Fibroblast of peridontal ligament (primary cell): ENCODE measurements at regions not wholly inside any gene's neighbourhood (a gene's known extent, or its start where the extent isn't known, plus 50 kb on each side); places are given as distances from the start of the nearest gene placed in this dataset.

Experiments used
- DNase-seq: peaks from one replicate; pipeline ENCODE4 v3.0.0-alpha.2; 2010; ENCODE audit errors: extremely low read depth

DNA sequence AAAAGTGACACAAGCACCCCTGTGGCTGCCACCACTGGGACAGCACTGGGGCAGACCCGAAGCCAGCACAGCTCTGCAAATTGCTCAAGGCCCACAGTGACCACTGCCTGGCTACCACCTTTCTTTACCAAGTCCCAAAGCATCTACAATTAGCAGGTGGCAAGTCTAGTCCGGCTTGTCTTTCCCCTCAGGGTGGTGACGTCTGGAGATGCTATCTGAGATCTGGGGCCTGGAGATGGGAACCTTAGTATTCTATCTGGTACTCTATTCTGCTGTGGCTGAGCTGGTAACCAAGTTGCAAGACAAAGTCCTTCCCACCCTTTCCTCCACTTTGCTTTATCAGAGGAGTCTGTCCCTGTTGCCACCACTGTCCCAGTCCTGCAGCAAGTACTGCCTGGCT, 1010.1 kb upstream of the FLRT2 start:
- DNase-seq = no peak

DNA sequence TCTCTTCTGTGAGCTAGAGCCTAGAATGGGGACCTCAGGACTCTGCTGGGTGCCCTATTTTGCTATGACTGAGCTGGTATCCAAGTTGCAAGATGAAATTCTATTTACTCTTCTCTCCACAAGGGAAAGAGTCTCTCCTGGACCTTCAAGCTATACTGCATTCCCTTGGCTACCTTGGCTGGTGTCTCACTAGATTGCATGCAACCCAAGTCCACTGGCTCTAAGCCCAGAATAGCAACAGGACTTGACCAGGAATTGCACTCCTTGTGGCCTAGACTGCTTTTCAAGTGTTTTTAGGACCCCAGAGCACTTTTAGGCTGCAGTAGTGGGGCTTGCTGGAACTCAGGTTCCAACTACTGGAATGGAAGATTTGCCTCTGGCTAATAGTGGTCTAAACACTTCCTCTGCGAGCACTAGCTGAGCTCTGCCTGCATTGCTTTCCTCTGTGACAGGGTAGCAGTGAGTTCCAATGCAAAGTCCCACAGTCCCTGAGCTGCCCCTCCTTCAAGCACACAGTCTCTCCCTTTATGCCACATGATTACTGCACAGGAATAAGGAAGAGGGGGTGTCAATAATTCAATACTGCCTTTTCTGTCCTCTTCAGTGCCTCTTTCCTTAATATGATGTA, 1009.1 kb upstream of the FLRT2 start:
- no peak for DNase-seq

DNA sequence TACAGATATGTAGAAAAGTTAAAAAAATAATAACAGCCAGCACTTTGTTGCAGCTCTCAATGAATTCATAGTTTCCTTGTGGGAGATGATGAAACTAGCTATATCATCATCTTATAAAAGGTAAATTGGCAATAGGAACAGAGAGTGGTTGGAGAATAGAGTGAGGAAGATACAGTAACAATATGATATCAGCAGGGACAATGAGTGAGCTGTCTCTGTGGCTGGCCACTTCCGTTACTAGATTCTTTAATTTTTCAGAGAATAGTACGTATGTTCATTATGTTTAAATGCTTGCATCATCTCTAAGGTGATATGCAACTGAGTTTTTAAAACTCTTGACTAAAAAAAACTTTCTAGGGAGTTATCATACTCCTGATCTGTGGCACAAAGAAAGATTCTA, 1006.2 kb upstream of the FLRT2 start:
- no peak for DNase-seq

DNA sequence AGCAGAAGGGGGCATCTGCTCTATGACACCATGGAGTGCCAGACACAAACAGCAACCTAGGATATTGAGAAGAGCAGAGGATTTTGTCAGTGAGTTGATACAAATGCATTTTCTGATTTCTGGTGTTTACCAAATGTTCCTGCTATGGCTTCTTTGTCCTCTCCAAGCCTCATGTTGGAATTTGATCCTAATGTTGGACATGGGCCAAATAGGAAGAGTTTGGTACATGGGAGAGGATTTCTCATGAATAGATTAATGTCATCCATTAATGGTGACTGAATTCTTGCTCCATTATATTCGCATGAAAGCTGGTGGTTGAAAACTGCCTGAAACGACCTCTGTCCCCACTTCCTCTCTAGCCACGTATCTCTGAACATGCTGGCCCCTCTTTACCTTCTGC, 1002.2 kb upstream of the FLRT2 start:
- no peak for DNase-seq

DNA sequence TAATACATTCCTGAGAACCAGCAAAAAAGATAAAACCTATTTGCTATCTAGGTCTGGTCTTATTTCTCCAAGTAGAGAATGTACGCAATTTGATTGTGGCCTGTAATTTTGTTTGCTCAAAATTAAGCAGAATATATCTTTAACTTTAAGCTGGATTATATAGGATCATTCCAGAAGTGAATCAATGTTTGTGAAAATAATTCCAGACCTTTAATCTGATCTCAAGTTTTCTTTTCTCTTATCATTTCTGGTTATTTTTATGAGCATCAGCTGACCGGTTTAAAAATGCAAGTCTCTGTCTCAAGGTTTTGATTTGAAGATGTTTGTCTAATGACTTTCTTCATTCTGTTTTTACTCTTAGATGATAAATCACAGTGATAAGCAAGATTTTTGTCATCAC, 997.9 kb upstream of the FLRT2 start:
- no peak for DNase-seq

DNA sequence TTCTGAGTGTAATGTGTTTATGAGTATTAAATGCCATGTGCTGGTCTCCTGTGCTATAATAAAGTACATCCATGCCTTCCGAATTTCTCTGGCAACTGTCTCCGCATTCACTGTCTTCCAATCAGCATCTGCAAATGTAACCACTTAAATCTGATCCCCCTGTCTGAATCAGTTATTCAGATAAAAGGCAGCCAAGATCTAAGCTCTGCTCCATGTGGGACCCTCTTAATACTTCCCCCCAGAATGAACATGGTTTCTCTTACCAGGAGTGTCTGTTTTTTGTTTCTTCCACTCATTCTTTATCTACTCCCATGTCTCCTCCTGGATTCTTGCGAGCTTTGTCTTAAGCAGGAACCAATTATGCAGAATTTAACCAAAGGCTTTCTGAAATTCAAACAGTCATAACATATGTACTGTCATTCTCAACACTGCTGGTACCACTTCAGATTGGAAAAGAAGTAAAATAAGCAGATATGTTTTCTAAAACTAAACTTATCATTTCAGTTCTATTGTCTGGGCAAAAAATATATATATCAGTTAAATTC, 996.7 kb upstream of the FLRT2 start:
- DNase-seq = no peak

DNA sequence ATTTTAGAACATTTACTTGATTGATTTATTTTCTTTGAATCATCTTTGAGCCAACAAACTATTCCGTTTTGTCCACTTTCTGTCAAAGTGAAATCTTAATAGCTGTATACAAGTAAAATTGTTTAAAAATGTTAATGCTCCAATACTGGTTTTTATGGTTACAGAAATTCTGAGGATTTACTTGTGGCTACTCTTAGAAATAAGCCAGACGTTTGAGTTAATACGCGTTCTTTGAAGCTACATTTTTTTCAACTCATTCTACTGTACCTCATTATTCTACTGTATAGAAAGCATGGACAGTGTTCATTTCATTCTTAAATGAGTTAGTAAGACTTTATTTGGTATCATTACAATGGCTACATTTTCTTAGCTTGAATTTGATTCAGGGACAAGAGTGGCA, 996.2 kb upstream of the FLRT2 start:
- DNase-seq = no peak

DNA sequence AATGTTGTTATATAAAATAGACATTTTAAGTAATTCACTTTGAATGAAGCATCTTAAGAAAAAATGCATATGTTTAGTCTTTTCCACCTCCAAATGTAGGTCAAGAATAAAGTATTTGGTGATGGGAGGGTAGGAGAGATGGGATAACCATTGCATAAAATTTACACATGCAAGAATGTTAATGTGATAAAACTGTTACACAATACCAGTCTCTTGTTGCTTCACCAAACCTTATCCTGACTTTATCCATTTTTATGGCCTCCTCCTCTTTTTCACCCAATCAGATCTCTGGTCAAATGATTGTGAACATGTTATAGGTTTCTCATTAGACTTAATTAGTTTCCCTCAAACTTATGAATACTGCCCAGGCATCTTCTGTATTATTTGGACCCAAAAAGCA, 994.5 kb upstream of the FLRT2 start:
- DNase-seq = no peak

DNA sequence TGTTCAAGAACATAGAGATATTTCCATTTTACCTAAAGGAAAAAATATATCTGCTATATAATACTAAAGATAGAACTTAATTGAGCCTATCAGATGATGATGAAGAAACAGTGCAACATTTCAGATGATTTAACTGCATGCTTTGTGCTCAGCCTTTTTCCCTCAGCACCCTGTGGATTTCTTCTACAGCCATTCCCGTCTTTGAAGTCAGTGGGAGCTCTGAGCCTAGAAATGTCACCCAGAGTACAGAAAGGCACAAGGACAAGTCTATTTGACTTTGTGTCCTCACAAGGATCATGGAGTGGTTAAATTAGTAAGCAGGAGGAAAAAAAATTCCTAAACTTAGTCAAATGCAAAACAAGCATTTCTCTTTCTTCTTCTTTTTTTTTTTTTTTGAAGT, 994.0 kb upstream of the FLRT2 start:
- no peak for DNase-seq

DNA sequence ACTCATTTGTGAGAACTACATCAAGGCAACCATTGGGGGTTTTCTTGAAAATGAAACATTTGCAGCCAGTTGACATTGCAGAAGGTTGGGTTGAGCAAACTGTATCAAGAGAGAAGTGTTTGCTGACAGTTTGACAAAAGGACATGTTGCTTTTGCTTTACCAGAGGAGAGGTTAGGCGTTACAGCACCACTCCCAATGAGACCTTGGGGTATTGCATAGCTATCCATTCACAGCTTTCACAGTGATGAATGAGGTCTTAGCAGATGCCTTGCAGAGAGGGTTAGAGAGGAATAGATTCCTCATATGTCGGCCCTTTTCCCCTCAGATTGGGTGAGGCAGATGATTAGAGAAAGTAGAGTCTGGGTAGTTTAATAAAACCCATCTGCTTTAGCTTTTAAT, 988.9 kb upstream of the FLRT2 start:
- no peak for DNase-seq

DNA sequence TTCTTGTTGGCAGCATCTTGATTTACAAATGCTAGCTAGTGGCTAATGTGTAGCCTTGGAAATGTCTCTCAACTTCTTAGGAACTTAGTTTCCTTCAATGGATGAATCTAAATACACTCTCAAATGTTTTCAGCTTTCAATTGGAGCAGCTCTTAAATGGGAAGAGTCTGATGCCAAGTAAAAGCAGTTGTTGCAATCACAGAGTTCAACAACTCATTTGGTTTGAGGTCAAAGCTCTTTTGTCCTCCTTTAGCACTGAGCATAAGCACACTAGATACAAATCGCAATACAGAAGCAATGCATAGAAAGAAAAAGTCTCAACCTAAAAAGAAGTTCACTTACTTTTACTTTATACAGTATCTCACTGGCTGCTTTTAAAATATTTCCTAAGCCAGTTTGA, 986.1 kb upstream of the FLRT2 start:
- no peak for DNase-seq

DNA sequence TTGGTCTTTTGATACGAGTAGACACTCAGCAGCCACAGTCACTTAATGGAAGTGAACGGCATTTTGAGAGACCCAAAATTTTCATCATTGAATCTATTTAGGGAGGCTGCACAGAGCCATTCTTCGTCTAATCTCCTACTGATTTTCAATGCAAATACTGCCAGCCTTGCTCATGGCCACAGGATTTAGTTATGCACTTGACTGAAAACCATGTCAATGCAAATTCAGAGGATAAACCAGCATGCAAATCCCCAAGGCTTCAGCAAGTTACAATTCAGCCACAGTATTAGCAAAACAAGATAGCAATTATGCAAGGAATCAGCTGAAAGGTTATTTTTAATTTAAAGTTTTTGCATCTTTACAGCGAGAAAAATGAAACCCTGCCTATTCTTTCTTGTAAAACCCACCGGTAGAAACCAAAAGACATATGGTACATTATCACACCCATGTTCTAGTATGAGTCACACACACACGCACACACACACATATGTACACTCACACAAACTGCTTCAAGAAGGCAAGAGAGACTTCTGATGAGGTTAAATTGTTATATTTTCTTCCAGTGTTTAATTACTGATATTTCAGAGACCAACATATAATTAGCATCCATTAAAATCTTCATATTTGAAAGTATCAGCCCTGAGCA, 985.3 kb upstream of the FLRT2 start:
- DNase-seq = no peak

DNA sequence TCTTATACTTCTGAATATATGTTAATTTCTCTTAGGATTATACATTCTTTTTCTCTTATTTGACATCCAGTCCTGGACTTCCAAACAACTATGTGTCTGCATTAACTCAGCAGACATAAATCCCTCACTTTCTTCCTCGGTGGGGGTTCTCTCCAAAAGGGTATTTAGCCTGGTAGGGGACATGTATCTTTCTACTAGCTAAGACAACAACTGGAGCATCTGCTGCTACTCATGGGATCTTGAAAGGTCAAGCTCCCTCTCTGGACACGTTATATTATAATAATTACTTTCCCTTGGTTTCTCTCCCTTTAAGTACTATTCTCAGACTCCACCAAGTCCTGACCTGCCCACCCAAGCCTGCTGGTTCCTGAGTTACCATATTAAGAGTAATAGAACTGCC, 983.7 kb upstream of the FLRT2 start:
- no peak for DNase-seq

DNA sequence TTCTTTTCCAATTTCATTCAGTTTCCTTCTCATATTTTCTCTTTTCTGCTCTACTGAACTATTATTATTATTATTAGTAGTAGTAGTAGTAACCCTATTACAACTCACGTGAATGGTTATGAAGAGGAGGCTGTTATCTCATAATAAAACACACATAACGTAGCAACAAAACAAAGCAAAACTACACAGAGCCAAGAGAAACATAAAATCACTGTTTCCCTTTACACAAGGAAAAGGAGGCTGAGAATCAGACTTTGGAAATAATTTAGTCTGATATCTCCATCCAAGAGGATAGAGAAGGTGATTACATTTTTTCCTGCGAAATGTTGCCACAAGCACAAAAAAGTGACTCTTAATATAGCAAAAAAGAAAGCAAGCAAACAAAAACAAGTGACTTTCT, 975.8 kb upstream of the FLRT2 start:
- no peak for DNase-seq

DNA sequence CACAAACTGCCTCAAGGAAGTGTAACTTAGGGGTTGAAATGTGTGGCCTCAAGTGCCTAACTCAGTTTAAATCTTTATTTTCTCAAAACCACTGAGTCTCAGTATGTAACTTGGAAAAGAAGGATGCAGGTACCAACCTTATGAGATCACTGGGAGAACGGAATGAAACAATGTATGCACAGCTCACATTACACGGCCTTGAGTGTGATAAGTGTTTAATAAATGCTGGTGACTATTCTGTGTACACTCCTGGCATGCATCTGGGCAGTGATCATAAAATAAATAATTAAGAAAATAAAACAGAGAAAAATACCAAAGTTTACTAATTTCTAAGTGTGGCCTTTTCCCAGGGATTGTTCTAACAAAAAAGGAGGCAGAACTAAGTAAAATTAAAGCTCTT, 974.5 kb upstream of the FLRT2 start:
- DNase-seq = no peak

DNA sequence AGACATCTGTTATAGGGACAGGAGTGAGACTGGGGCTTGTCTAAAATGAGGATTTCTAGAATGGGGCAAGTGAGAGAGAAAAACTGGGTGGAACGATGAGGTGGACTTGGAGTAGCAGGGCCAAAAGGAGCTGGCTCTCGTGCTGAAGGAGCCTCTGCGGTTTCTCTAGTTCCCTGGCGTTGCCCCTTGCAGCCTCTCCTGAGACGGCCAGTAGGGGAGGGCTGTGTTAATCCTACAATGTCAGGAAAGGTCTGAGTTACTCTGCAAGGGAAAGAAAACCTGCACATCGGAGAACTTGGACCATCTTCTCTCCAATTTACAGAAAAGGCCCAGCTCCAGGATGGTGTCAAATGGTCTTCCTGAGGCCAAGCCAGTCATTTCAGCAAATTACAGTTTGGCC, 963.8 kb upstream of the FLRT2 start:
- DNase-seq = no peak

DNA sequence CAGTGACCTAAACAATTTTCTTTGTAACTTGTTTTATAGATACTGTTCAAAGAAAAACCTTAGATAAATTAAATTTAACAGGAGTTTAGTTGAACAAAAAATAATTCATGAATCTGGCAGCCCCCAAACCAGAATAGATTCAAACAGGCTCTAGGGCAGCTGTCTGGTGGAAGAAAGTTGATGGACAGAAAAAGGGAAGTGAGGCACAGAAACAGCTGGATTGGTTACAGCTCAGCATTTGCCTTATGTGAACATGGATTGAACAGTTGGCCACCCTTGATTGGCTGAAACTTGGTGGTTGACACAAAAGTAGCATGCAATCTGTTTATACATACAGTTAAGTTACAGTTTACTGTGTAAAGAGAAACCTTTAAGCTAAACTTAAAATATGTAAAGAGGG, 954.3 kb upstream of the FLRT2 start:
- no peak for DNase-seq

DNA sequence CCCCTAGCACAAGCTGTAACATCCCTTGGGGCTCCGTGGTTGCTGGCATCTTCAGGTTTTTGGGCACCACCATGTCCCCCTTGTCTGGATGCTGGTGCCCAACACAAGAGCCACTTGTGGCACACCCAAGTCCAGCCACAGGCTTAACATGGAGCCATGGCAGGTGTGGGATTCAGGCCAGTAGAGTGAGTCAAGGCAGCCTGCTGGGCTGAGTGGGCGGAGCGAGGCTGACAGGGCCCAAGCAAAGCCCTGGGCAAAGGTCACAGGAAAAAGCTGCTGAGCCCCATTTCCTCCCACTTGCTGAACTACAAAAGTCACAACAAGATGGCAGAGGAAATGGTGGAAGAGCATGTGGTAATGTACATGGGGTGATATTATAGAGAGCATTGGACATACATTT, 950.7 kb upstream of the FLRT2 start:
- DNase-seq = no peak

DNA sequence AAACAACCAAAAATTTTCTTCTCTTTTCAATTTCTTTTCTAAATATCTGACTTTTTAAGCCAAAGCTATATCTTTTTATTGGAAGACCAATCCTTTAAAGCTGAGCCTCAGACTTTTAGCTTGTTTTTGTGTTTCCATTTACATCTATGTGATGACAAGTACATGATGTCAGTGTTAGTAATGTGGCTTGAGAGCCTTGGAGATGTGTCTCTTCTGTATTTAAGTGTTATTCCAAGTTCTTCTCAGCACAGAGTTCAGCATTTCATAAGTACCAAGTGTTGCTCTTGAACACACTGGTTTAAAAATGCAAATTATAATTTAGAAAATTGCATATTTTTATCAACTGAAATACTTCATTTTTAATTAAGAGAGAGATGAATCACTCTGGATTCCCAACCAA, 948.9 kb upstream of the FLRT2 start:
- no peak for DNase-seq

DNA sequence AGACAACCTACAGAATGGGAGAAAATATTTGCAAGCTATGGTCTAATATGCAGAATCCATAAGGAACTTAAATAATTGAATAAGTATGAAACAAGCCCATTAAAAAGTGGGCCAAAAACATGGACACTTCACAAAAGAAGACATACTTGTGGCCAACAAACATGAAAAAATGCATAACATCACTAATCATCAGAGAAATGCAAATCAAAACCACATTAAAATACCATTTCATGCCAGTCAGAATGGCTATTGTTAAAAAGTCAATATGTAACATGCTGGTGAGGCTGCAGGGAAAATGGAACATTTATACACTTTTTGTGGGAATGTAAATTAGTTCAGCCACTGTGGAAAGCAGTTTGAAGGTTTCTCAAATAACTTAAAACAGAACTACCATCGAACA, 945.4 kb upstream of the FLRT2 start:
- no peak for DNase-seq

DNA sequence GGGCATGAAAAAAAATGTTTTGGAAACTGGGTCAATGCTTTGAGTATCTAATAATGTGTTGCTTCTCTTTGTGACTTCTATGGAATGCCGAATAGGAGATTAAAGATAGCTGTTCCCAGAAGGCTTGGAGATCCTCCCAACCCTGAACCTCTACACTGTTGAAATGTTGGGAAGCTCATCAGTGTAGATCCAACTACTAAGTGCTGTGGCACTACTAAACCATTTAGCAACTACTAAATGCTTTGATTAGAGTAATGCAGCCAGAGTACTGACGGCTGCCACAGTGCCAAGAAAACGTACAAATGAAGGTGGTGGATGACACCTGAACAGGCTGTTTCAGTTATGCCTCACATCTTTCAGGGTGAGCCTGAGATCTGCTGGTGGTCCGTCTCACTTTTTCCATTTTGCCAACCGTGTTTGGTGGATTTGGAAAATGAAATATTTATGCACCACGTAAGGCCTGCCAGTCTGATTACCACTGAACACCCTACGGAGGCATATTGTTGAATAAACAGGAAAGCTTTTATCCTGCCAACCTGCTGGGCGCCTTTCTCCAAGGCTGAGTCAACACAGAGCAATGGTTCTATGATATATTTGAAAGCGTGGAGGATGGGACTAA, 938.0 kb upstream of the FLRT2 start:
- no peak for DNase-seq

DNA sequence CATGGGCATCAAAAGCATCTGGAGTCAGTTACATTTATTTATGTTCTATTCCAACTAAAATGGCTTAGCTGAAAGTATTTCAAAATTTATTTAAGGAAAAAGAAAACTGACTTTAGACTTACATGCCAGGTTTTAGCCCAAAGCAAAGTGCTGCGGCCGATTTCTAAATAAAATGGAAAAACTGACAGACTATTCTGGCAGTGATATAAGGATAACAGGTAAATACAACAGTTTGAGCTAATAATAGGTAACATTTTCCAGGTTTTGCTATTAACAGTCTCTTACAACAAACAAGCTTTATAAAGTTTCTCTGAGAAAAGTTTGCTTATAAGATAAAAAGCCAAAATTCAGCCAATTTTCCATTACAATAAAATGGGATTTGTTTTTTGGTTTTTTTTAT, 937.2 kb upstream of the FLRT2 start:
- DNase-seq = no peak

DNA sequence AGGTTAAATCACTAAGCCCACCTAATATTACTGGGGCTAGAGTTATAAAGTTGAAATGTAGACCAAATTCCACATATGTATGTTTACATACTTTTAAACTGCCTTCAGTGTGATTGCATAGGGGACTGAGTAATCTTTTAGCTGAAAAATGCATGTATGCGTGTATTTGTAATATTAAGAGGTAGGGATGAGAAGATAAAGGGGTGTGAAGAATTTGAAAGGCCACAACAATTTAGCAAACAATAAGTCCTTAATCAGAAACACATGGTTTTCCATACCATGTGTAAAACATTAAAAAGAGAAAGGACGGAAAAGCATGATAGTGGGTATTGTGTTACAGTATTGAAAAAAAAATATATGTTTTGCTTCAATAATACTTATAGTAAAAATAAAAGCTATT, 919.9 kb upstream of the FLRT2 start:
- no peak for DNase-seq

DNA sequence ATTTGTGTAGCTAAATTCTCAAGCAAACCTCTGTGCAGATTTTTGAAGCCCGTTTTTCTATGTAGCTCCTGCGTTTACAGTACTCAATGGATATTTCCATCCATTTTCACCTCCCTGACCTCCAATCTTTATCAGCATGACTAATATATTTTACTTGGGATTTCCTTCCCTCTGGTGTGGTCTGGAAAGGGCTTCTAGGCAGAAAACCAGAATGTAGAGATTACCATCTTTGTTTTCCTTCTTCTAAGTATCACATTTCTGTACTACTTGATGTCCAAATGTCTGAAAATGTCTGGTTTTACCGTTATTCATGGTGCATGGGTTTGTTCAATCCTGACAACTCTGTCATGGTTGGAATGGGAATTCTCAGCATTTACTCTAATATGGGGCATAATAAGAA, 907.6 kb upstream of the FLRT2 start:
- DNase-seq = no peak
